Tibial artery (tissue), 4 donors: ENCODE measurements at regions not wholly inside any gene's neighbourhood (a gene's known extent, or its start where the extent isn't known, plus 50 kb on each side); places are given as distances from the start of the nearest gene placed in this dataset.

Experiments used
- DNase-seq, 2 donors: peaks; one replicate each; pipeline ENCODE4 v3.0.0-alpha.2; 2019
- H3K27ac ChIP-seq, 2 donors: fragments of 200-600 bp; sonication (generic) in 1 of 2; 1 replicate in 1 of 2; 2 replicates in 1 of 2; pipeline ENCODE4 v1.5.1; 2018 to 2019; ENCODE audit warnings: mild to moderate bottlenecking in 1 of 2
- H3K27me3 ChIP-seq, 2 donors: fragments of 200-600 bp; sonication (generic) in 1 of 2; one replicate each; pipeline versions ENCODE4 v1.5.1 to v1.6.0; 2016 to 2019
- H3K36me3 ChIP-seq, 3 donors: fragments of 200-600 bp; sonication (generic) in 2 of 3; one replicate each; pipeline ENCODE4 v1.5.1; 2016 to 2019; ENCODE audit warnings: mild to moderate bottlenecking in 2 of 3
- H3K4me1 ChIP-seq, 4 donors: fragments of 200-600 bp; sonication (generic) in 2 of 4; 1 replicate in 3 of 4; 2 replicates in 1 of 4; pipeline ENCODE4 v1.5.1; 2016 to 2019
- H3K4me3 ChIP-seq, 2 donors: fragments of 200-600 bp; sonication (generic) in 1 of 2; 1 replicate in 1 of 2; 2 replicates in 1 of 2; pipeline ENCODE4 v1.5.1; 2018 to 2019; ENCODE audit warnings: mild to moderate bottlenecking in 2 of 2
- H3K9me3 ChIP-seq, 3 donors: fragments of 200-600 bp; sonication (generic) in 1 of 3; one replicate each; pipeline ENCODE4 v1.5.1; 2016 to 2019
- CTCF ChIP-seq, 2 experiments: fragments of 200-600 bp in 1 of 2; fragments of 450-650 bp in 1 of 2; IDR thresholded peaks; one replicate each; pipeline ENCODE4 v1.5.1; 2017 to 2019; ENCODE audit warnings: antibody characterized with exemption in 2 of 2, mild to moderate bottlenecking in 1 of 2, moderate library complexity in 1 of 2
- intact Hi-C: fragments of 100-400 bp; cut with DNase I; formaldehyde crosslinking; loops from one replicate; pipeline ENCODE4 v1.15.0; 2023; ENCODE audit warnings: low total_unique reads

- TF ChIP-seq CTCF (IDR thresholded peaks at IDR 0.05) = no peak
- no peaks in the 10 kb centered on the region for H3K4me1 ChIP-seq
- H3K27ac ChIP-seq = no peak overlapping the region
- intact Hi-C loops = no loop called here
- H3K4me3 ChIP-seq = no peak overlapping the region
- no peak for DNase-seq
- H3K27me3 ChIP-seq = no peaks in the 10 kb centered on the region
- no peaks in the 10 kb centered on the region for H3K36me3 ChIP-seq
- no peaks in the 10 kb centered on the region for H3K9me3 ChIP-seq
These were observed 188.1 kb upstream of the SEMA6D start for GRCh38 chr15:47529241-47529640.

- H3K4me3 ChIP-seq = no peak overlapping the region
- no peak for TF ChIP-seq CTCF (IDR thresholded peaks at IDR 0.05)
These were observed 182.6 kb upstream of the SEMA6D start for GRCh38 chr15:47534673-47535072.

GRCh38 chr15:47541562-47541961 lies 175.7 kb upstream of the SEMA6D start:
- no peaks in the 10 kb centered on the region for H3K4me1 ChIP-seq
- intact Hi-C loops = no loop called here
- H3K27me3 ChIP-seq = no peaks in the 10 kb centered on the region
- H3K27ac ChIP-seq = no peak overlapping the region
- no peak for TF ChIP-seq CTCF (IDR thresholded peaks at IDR 0.05)
- no peak overlapping the region for H3K4me3 ChIP-seq
- H3K9me3 ChIP-seq = no peaks in the 10 kb centered on the region
- DNase-seq = no peak
- no peaks in the 10 kb centered on the region for H3K36me3 ChIP-seq

More at GRCh38 chr15:47534673-47535072, 182.6 kb upstream of the SEMA6D start:
- Histone ChIP-seq H3K36me3 (no peaks in the 10 kb centered on the region), H3K27ac (no peak overlapping the region), H3K27me3 (no peaks in the 10 kb centered on the region), H3K9me3 (no peaks in the 10 kb centered on the region), H3K4me1 (no peaks in the 10 kb centered on the region)
- no peak for DNase-seq
- intact Hi-C loops = no loop called here

GRCh38 chr15:47542312-47542989 lies 174.9 kb upstream of the SEMA6D start:
- no peak for DNase-seq
- no peaks in the 10 kb centered on the region for H3K9me3 ChIP-seq
- no peak for TF ChIP-seq CTCF (IDR thresholded peaks at IDR 0.05)
- H3K27ac ChIP-seq = no peak overlapping the region
- H3K4me3 ChIP-seq = no peak overlapping the region
- H3K4me1 ChIP-seq = no peaks in the 10 kb centered on the region
- intact Hi-C loops = no loop called here
- H3K27me3 ChIP-seq = no peaks in the 10 kb centered on the region
- no peaks in the 10 kb centered on the region for H3K36me3 ChIP-seq

GRCh38 chr15:47548231-47548630 lies 169.1 kb upstream of the SEMA6D start:
- no peak for DNase-seq
- Histone ChIP-seq H3K4me3 (no peak overlapping the region), H3K36me3 (no peaks in the 10 kb centered on the region), H3K4me1 (no peaks in the 10 kb centered on the region), H3K27ac (no peak overlapping the region), H3K9me3 (no peaks in the 10 kb centered on the region), H3K27me3 (no peaks in the 10 kb centered on the region)
- intact Hi-C loops = no loop called here
- no peak for TF ChIP-seq CTCF (IDR thresholded peaks at IDR 0.05)

GRCh38 chr15:47548986-47549385 lies 168.3 kb upstream of the SEMA6D start:
- no peaks in the 10 kb centered on the region for H3K9me3 ChIP-seq
- intact Hi-C loops = no loop called here
- no peak overlapping the region for H3K4me3 ChIP-seq
- H3K27me3 ChIP-seq = no peaks in the 10 kb centered on the region
- DNase-seq = no peak
- H3K27ac ChIP-seq = no peak overlapping the region
- TF ChIP-seq CTCF (IDR thresholded peaks at IDR 0.05) = no peak
- no peaks in the 10 kb centered on the region for H3K36me3 ChIP-seq
- H3K4me1 ChIP-seq = no peaks in the 10 kb centered on the region
